Mesendoderm (in vitro differentiated cells): ENCODE measurements at regions not wholly inside any gene's neighbourhood (a gene's known extent, or its start where the extent isn't known, plus 50 kb on each side); places are given as distances from the start of the nearest gene placed in this dataset.

Experiments
- DNase-seq: peaks from one replicate; pipeline ENCODE4 v3.0.0; 2013
- H2AK5ac ChIP-seq: 2 replicates; pipeline ENCODE4 v1.6.1; 2013; ENCODE audit warnings: low read length, inconsistent platforms
- H2BK120ac ChIP-seq: 2 replicates; pipeline ENCODE4 v1.6.1; 2013; ENCODE audit warnings: low read depth, mild to moderate bottlenecking, low read length, moderate library complexity, mixed read lengths
- H2BK15ac ChIP-seq: replicated peaks from 2 replicates; pipeline ENCODE4 v1.6.1; 2013; ENCODE audit warnings: low read depth, mild to moderate bottlenecking, moderate library complexity
- H2BK5ac ChIP-seq: 2 replicates; pipeline ENCODE4 v1.6.1; 2013; ENCODE audit warnings: low read length, inconsistent platforms
- H3K18ac ChIP-seq: 2 replicates; pipeline ENCODE4 v1.6.1; 2013; ENCODE audit warnings: mild to moderate bottlenecking, low read length, mixed read lengths
- H3K23ac ChIP-seq: one replicate; pipeline ENCODE4 v1.6.1; 2013; ENCODE audit warnings: low read length
- H3K27ac ChIP-seq: 2 replicates; pipeline ENCODE4 v1.5.1; 2013; ENCODE audit warnings: low read depth, mild to moderate bottlenecking, inconsistent platforms, low read length, moderate library complexity
- H3K27me3 ChIP-seq: 2 replicates; pipeline ENCODE4 v1.6.1; 2013; ENCODE audit warnings: low read length, control low read depth, mild to moderate bottlenecking, inconsistent platforms; ENCODE audit not compliant: insufficient read depth, poor library complexity
- H3K36me3 ChIP-seq: 2 replicates; pipeline ENCODE4 v1.6.1; 2013; ENCODE audit warnings: low read length, inconsistent platforms; ENCODE audit not compliant: control insufficient read depth, insufficient read depth
- H3K4ac ChIP-seq: one replicate; pipeline ENCODE4 v1.6.1; 2013; ENCODE audit warnings: low read depth, mild to moderate bottlenecking, low read length, moderate library complexity
- H3K4me1 ChIP-seq: 2 replicates; pipeline ENCODE4 v1.6.1; 2013; ENCODE audit warnings: low read depth, low read length, inconsistent platforms; ENCODE audit not compliant: control insufficient read depth
- H3K4me2 ChIP-seq: 2 replicates; pipeline ENCODE4 v1.6.1; 2013; ENCODE audit warnings: low read length
- H3K4me3 ChIP-seq: 2 replicates; pipeline ENCODE4 v1.5.1; 2013; ENCODE audit warnings: mild to moderate bottlenecking, low read length
- H3K56ac ChIP-seq: one replicate; pipeline ENCODE4 v1.6.1; 2013; ENCODE audit warnings: low read length
- H3K79me1 ChIP-seq: 2 replicates; pipeline ENCODE4 v1.6.1; 2013; ENCODE audit warnings: low read length, inconsistent platforms
- H3K79me2 ChIP-seq: 2 replicates; pipeline ENCODE4 v1.6.1; 2013; ENCODE audit warnings: mild to moderate bottlenecking, low read length; ENCODE audit not compliant: control insufficient read depth, insufficient read depth
- H3K9ac ChIP-seq: 2 replicates; pipeline ENCODE4 v1.6.1; 2013; ENCODE audit warnings: low read length, inconsistent platforms
- H4K5ac ChIP-seq: one replicate; pipeline ENCODE4 v1.6.1; 2013; ENCODE audit warnings: low read length
- H4K8ac ChIP-seq: one replicate; pipeline ENCODE4 v1.6.1; 2013; ENCODE audit warnings: low read depth, mild to moderate bottlenecking, control low read depth, low read length, moderate library complexity
- WGBS: extraction: QIAGEN DNeasy Blood & Tissue Kit; methylation state at CpG from one replicate; pipeline ENCODE4 v1.1.7; 2013; ENCODE audit warnings: low lambda C conversion rate, missing lambda C conversion rate; ENCODE audit not compliant: insufficient coverage; ENCODE audit errors: extremely low coverage; 5-methylcytosine and 5-hydroxymethylcytosine counted together

GRCh38 chr4:8725071-8725841 lies 132.7 kb downstream of the CPZ start:
- no peak overlapping the region for H3K4me2 ChIP-seq
- H3K27ac ChIP-seq, result no peak overlapping the region
- no peak overlapping the region for H3K4me3 ChIP-seq
- H2AK5ac ChIP-seq, result no peak overlapping the region
- H2BK15ac ChIP-seq, result no peak overlapping the region
- no peaks in the 10 kb centered on the region for H3K36me3 ChIP-seq
- no peak overlapping the region for H2BK120ac ChIP-seq
- H4K8ac ChIP-seq, result no peak overlapping the region
- no peak overlapping the region for H2BK5ac ChIP-seq
- H3K18ac ChIP-seq, result no peak overlapping the region
- H3K9ac ChIP-seq, result no peak overlapping the region
- H3K4ac ChIP-seq, result no peak overlapping the region
- peak overlapping the region; percentile 31 for H3K56ac ChIP-seq
- peak; percentile 9 for DNase-seq
- no peaks in the 10 kb centered on the region for H3K4me1 ChIP-seq
- H3K79me2 ChIP-seq, result no peaks in the 10 kb centered on the region
- no CpG with 5 or more reads among the region's 26 CpGs for WGBS
- H3K79me1 ChIP-seq, result no peaks in the 10 kb centered on the region
- no peaks in the 10 kb centered on the region for H3K27me3 ChIP-seq
- no peak overlapping the region for H4K5ac ChIP-seq
- H3K23ac ChIP-seq, result no peak overlapping the region

DNA sequence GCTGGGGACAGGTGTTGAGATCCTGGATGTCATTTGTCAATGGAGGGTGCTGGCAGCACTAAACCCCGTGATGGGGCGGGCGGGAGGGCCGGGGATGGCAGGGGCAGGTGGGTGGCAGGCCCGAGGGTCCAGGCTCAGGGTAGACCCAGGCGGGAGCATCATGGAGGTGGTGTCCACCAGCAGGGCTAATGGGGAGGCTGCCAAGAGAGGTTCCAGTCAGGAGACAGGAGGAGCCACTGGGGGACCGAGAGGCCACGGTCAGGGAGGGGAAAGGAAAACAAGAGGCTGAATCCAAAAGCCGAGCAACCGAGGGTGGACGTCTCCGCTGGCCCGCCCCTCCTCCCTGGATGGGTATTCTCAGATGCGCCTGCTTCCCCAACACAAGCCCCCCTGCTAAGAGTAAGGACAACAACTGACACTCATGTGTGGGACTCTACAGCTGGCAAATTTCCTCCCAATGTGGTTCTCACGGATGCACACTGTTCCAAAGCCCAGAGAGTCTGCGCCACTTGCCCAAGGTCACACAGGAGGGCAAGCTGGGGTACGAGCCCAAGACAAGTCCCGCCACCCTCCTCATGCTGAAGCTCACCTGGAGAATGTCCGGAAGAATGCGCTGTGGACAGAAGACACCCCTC lies 132.0 kb downstream of the CPZ start:
- no peaks in the 10 kb centered on the region for H3K36me3 ChIP-seq

DNA sequence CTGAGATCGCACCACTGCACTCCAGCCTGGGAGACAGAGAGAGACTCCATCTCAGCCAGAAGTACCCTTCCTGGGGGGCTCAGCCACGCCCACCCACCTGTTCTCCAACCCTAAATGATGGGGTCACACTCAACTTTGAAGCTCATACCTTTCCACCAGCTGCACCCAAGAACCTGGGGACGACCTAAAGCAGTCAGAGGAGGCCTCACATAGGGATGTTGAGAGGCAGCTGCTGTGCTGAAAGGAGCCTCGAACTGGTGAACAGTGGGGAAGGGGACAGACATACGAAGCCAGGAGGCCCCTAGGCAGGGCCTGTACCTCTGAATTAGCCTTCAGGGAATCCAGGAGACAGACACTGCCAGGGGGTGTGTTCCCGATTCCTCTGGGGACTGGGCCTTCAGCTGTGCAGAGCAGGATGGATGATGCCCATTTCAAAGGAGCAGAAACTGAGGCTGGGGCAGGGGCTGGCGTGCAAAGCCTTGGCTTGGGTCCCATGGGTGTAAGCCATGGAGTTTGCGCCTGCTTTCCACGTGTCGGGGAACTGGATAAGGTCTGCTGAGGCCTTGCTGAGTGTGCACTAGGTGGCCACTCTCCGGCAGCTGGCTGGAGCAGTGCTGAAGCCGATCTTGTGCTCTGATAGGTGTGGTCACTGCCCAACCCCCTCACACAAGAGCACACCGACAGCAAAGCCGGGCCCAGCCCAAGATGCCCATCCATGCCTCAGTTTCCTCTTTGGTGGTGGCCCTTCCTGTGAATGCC lies 130.8 kb downstream of the CPZ start:
- no peak overlapping the region for H3K23ac ChIP-seq
- WGBS, result no CpG with 5 or more reads among the region's 14 CpGs
- no peak overlapping the region for H3K18ac ChIP-seq
- no peaks in the 10 kb centered on the region for H3K79me1 ChIP-seq
- H3K79me2 ChIP-seq, result no peaks in the 10 kb centered on the region
- no peaks in the 10 kb centered on the region for H3K36me3 ChIP-seq
- H3K56ac ChIP-seq, result no peak overlapping the region
- no peak overlapping the region for H4K5ac ChIP-seq
- no peak overlapping the region for H3K27ac ChIP-seq
- H3K27me3 ChIP-seq, result no peaks in the 10 kb centered on the region
- H3K4me1 ChIP-seq, result no peaks in the 10 kb centered on the region
- H3K4ac ChIP-seq, result no peak overlapping the region
- no peak overlapping the region for H4K8ac ChIP-seq
- DNase-seq, result no peak
- no peak overlapping the region for H3K4me2 ChIP-seq
- no peak overlapping the region for H3K9ac ChIP-seq
- no peak overlapping the region for H3K4me3 ChIP-seq
- H2AK5ac ChIP-seq, result no peak overlapping the region
- no peak overlapping the region for H2BK120ac ChIP-seq
- no peak overlapping the region for H2BK15ac ChIP-seq
- no peak overlapping the region for H2BK5ac ChIP-seq

More for the DNA sequence above, 132.0 kb downstream of the CPZ start:
- H3K4ac ChIP-seq, result no peak overlapping the region
- H3K56ac ChIP-seq, result no peak overlapping the region
- H3K9ac ChIP-seq, result no peak overlapping the region
- H3K27ac ChIP-seq, result no peak overlapping the region
- H2BK5ac ChIP-seq, result no peak overlapping the region
- no peak overlapping the region for H3K4me3 ChIP-seq
- no peaks in the 10 kb centered on the region for H3K4me1 ChIP-seq
- no peak overlapping the region for H2BK15ac ChIP-seq
- no peak overlapping the region for H3K18ac ChIP-seq
- no peak overlapping the region for H2BK120ac ChIP-seq
- no peak overlapping the region for H4K8ac ChIP-seq
- no peak overlapping the region for H4K5ac ChIP-seq
- no peak overlapping the region for H3K23ac ChIP-seq
- no CpG with 5 or more reads among the region's 20 CpGs for WGBS
- H3K4me2 ChIP-seq, result no peak overlapping the region
- DNase-seq, result no peak
- H2AK5ac ChIP-seq, result no peak overlapping the region
- H3K79me1 ChIP-seq, result no peaks in the 10 kb centered on the region
- no peaks in the 10 kb centered on the region for H3K27me3 ChIP-seq
- no peaks in the 10 kb centered on the region for H3K79me2 ChIP-seq

DNA sequence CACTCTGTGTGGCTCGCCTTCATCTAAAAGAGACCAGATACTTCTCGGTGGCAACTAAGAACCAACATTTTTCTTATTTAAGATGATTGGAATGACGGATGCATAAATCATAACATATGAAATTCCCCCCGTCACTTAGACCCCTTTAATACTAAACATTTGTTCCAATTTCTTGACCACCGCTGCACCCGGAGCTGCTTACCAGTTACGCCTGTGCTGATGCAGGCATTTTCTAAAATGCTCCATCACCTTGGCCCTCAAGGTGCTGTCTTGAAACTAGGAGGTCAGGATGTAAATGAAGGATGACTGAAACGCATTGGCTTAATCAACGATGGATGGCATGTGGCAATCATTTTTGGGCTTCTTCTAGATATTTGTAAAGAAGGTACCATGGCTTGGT lies 130.0 kb downstream of the CPZ start:
- no peaks in the 10 kb centered on the region for H3K4me1 ChIP-seq
- no peak overlapping the region for H3K9ac ChIP-seq
- no peak overlapping the region for H3K27ac ChIP-seq
- H3K56ac ChIP-seq, result no peak overlapping the region
- no peaks in the 10 kb centered on the region for H3K27me3 ChIP-seq
- no peak overlapping the region for H4K8ac ChIP-seq
- no peak overlapping the region for H2BK5ac ChIP-seq
- no peak for DNase-seq
- no peak overlapping the region for H3K4ac ChIP-seq
- WGBS, result no CpG with 5 or more reads among the region's 9 CpGs
- H2AK5ac ChIP-seq, result no peak overlapping the region
- H2BK15ac ChIP-seq, result no peak overlapping the region
- H3K4me2 ChIP-seq, result no peak overlapping the region
- H3K4me3 ChIP-seq, result no peak overlapping the region
- no peak overlapping the region for H3K23ac ChIP-seq
- no peak overlapping the region for H2BK120ac ChIP-seq
- H3K79me1 ChIP-seq, result no peaks in the 10 kb centered on the region
- H3K18ac ChIP-seq, result no peak overlapping the region
- H4K5ac ChIP-seq, result no peak overlapping the region
- no peaks in the 10 kb centered on the region for H3K36me3 ChIP-seq
- H3K79me2 ChIP-seq, result no peaks in the 10 kb centered on the region

DNA sequence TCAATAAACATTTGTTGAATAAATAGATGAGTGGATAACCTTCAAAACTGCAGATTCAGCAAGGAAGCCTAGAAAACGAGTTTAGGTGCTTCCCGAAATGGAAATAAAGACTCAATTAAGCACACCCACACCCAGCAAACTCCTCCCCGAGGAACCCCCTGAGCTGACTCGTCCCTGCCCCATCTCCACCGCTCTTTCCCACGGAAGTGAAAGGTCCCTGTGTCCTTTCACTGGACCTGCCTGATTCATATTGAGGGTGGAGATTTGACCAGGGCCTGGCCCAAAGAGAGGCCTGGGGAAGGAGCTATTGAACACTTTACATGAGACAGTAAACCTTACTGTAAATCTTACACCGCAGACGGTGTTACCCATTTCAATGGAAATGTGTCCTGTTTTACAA lies 129.1 kb downstream of the CPZ start:
- DNase-seq, result no peak
- H3K4me1 ChIP-seq, result no peaks in the 10 kb centered on the region

More for the DNA sequence above, 129.1 kb downstream of the CPZ start:
- Histone ChIP-seq H3K4me3 (no peak overlapping the region), H3K23ac (no peak overlapping the region), H3K9ac (no peak overlapping the region), H3K27me3 (no peaks in the 10 kb centered on the region), H3K56ac (no peak overlapping the region), H3K79me1 (no peaks in the 10 kb centered on the region), H3K79me2 (no peaks in the 10 kb centered on the region), H2BK15ac (no peak overlapping the region), H2BK120ac (no peak overlapping the region), H3K36me3 (no peaks in the 10 kb centered on the region), H3K4me2 (no peak overlapping the region), H4K8ac (no peak overlapping the region), H2BK5ac (no peak overlapping the region), H3K4ac (no peak overlapping the region), H3K18ac (no peak overlapping the region), H4K5ac (no peak overlapping the region), H3K27ac (no peak overlapping the region), H2AK5ac (no peak overlapping the region)
- no CpG with 5 or more reads among the region's 8 CpGs for WGBS
